ENCODE measurements at regions not wholly inside any gene's neighbourhood (a gene's known extent, or its start where the extent isn't known, plus 50 kb on each side); places are given as distances from the start of the nearest gene placed in this dataset.

GRCh38 chr6:114897536-114897935 lies 554.7 kb upstream of the HS3ST5 start:
- Mint-ChIP-seq H3K4me3 (ENCODE audit: unreplicated experiment) (no peak overlapping the region), H3K36me3 (ENCODE audit: low read depth, unreplicated experiment) (no peaks in the 10 kb centered on the region), H3K27me3 (ENCODE audit: unreplicated experiment) (no peaks in the 10 kb centered on the region), H3K4me1 (ENCODE audit: unreplicated experiment) (no peaks in the 10 kb centered on the region), H3K27ac (ENCODE audit: unreplicated experiment) (no peak overlapping the region), H3K9me3 (ENCODE audit: unreplicated experiment) (no peaks in the 10 kb centered on the region)
- TF ChIP-seq CTCF (IDR thresholded peaks at IDR 0.05; ENCODE audit: unreplicated experiment), result no peak
- DNase-seq (ENCODE audit: low spot score), result no peak

GRCh38 chr6:114892211-114892610 lies 549.4 kb upstream of the HS3ST5 start:
- H3K4me1 Mint-ChIP-seq (ENCODE audit: unreplicated experiment), result no peaks in the 10 kb centered on the region
- no peaks in the 10 kb centered on the region for H3K27me3 Mint-ChIP-seq (ENCODE audit: unreplicated experiment)
- H3K36me3 Mint-ChIP-seq (ENCODE audit: low read depth, unreplicated experiment), result no peaks in the 10 kb centered on the region
- H3K4me3 Mint-ChIP-seq (ENCODE audit: unreplicated experiment), result no peak overlapping the region
- no peaks in the 10 kb centered on the region for H3K9me3 Mint-ChIP-seq (ENCODE audit: unreplicated experiment)
- H3K27ac Mint-ChIP-seq (ENCODE audit: unreplicated experiment), result no peak overlapping the region
- DNase-seq (ENCODE audit: low spot score), result no peak
- no peak for TF ChIP-seq CTCF (IDR thresholded peaks at IDR 0.05; ENCODE audit: unreplicated experiment)

GRCh38 chr6:114888241-114888640 lies 545.4 kb upstream of the HS3ST5 start:
- Mint-ChIP-seq H3K4me1 (ENCODE audit: unreplicated experiment) (no peaks in the 10 kb centered on the region), H3K9me3 (ENCODE audit: unreplicated experiment) (no peaks in the 10 kb centered on the region), H3K4me3 (ENCODE audit: unreplicated experiment) (no peak overlapping the region), H3K27me3 (ENCODE audit: unreplicated experiment) (no peaks in the 10 kb centered on the region), H3K36me3 (ENCODE audit: low read depth, unreplicated experiment) (no peaks in the 10 kb centered on the region), H3K27ac (ENCODE audit: unreplicated experiment) (no peak overlapping the region)
- DNase-seq (ENCODE audit: low spot score), result no peak
- no peak for TF ChIP-seq CTCF (IDR thresholded peaks at IDR 0.05; ENCODE audit: unreplicated experiment)

- no peak for DNase-seq (ENCODE audit: low spot score)
- no peaks in the 10 kb centered on the region for H3K36me3 Mint-ChIP-seq (ENCODE audit: low read depth, unreplicated experiment)
- no peak overlapping the region for H3K27ac Mint-ChIP-seq (ENCODE audit: unreplicated experiment)
- H3K9me3 Mint-ChIP-seq (ENCODE audit: unreplicated experiment), result no peaks in the 10 kb centered on the region
- H3K27me3 Mint-ChIP-seq (ENCODE audit: unreplicated experiment), result no peaks in the 10 kb centered on the region
- H3K4me3 Mint-ChIP-seq (ENCODE audit: unreplicated experiment), result no peak overlapping the region
- no peak for TF ChIP-seq CTCF (IDR thresholded peaks at IDR 0.05; ENCODE audit: unreplicated experiment)
- H3K4me1 Mint-ChIP-seq (ENCODE audit: unreplicated experiment), result no peaks in the 10 kb centered on the region
These were observed 544.0 kb upstream of the HS3ST5 start for GRCh38 chr6:114886670-114887436.

GRCh38 chr6:114879693-114880092 lies 536.9 kb upstream of the HS3ST5 start:
- Mint-ChIP-seq H3K36me3 (ENCODE audit: low read depth, unreplicated experiment) (no peaks in the 10 kb centered on the region), H3K27ac (ENCODE audit: unreplicated experiment) (no peak overlapping the region), H3K9me3 (ENCODE audit: unreplicated experiment) (no peaks in the 10 kb centered on the region), H3K4me3 (ENCODE audit: unreplicated experiment) (no peak overlapping the region), H3K27me3 (ENCODE audit: unreplicated experiment) (no peaks in the 10 kb centered on the region), H3K4me1 (ENCODE audit: unreplicated experiment) (no peaks in the 10 kb centered on the region)
- no peak for DNase-seq (ENCODE audit: low spot score)
- TF ChIP-seq CTCF (IDR thresholded peaks at IDR 0.05; ENCODE audit: unreplicated experiment), result no peak

All from endothelial cell (in vitro differentiated cells).